GM19463 (cell line): ENCODE measurements at regions not wholly inside any gene's neighbourhood (a gene's known extent, or its start where the extent isn't known, plus 50 kb on each side); places are given as distances from the start of the nearest gene placed in this dataset.
"Not testable (repeated sequence)": the region's sequence is repeated elsewhere in the genome, so short reads cannot be mapped to it uniquely, and the experiment has no call there.

Experiments used
- ATAC-seq: cut with Tn5 transposase; IDR thresholded peaks from one replicate; pipeline ENCODE4 v1.9.1; 2021; ENCODE audit warnings: mild to moderate bottlenecking, moderate library complexity; ENCODE audit not compliant: unreplicated experiment

DNA sequence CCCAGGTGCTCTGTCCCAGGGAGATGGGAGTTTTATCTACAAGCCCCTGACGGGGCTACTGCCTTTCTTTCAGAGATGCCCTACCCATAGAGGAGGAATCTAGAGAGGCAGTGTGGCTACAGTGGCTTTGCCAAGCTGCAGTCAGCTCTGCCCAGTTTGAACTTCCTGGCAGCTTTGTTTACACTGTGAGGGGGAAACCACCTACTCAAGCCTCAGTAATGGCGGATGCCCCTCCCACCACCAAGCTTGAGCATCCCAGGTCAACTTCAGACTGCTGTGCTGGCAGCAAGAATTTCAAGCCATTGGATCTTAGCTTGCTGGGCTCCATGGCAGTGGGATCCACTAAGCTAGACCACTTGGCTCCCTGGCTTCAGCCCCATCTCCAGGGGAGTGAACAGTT lies 53.1 kb upstream of the TMEM252 start:
- not testable (repeated sequence) for ATAC-seq

GRCh38 chr9:68595868-68596267 lies 55.2 kb upstream of the TMEM252 start:
- no peak for ATAC-seq

GRCh38 chr9:68597362-68597997 lies 56.8 kb upstream of the TMEM252 start:
- ATAC-seq: no peak

DNA sequence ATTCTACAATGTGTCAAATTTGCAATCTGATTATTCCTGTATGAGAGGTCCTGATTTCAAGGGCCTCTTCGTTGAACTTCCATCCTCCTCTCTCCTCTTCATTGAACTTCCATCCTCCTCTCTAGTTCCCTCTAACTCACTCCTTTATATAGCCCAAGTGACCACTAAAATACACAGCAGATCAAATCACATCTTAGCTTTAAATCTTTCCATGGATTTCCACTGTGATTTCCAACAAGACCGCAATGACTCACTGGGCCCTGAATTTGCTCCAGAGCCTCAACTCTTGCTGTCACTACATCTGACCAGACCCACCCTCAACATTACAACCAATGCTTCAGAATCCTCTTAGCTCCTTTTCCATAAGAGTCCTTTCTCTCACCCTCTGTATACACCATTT lies 59.1 kb upstream of the TMEM252 start:
- ATAC-seq: no peak

GRCh38 chr9:68601081-68601480 lies 60.4 kb upstream of the TMEM252 start:
- no peak for ATAC-seq

GRCh38 chr9:68603371-68603770 lies 62.7 kb upstream of the TMEM252 start:
- ATAC-seq: no peak

GRCh38 chr9:68608763-68609162 lies 68.1 kb upstream of the TMEM252 start:
- ATAC-seq: no peak

DNA sequence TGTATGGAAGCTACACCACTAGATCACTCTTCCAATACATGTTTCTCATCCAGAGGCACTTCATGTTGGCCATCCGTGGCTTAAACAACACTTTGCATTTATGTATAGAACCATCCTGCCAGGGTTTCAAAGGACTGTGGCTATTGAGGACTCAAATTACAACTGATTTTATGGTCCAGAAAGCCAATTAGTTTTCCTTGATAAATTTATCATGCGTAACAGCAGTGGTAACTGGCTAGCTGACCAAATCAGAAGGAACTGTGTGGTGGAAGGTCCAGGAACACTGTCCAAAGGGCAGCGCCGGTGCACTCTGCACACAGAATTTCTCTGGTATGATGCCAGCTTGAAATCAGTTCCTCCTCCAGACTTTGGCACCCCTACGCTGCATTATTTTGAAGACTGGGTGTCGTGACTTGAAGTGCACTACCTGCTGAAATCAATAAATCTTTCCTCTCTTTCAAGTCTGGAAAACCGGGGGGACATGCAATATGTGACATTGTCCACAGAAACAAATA lies 69.3 kb upstream of the TMEM252 start:
- no peak for ATAC-seq

- no peak for ATAC-seq
These were observed 73.4 kb upstream of the TMEM252 start for GRCh38 chr9:68614121-68614520.

DNA sequence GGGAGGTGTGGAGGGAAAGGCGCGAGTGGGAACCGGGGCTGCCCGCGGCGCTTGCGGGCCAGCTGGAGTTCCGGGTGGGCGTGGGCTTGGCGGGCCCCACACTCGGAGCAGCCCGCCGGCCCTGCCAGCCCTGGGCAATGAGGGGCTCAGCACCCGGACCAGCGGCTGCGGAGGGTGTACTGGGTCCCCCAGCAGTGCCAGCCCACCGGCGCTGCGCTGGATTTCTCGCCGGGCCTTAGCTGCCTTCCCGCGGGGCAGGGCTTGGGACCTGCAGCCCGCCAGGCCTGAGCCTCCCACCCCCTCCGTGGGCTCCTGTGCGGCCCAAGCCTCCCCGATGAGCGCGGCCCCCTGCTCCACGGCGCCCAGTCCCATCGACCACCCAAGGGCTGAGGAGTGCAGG lies 76.3 kb upstream of the TMEM252 start:
- ATAC-seq: not testable (repeated sequence)

GRCh38 chr9:68619072-68619471 lies 78.4 kb upstream of the TMEM252 start:
- no peak for ATAC-seq

GRCh38 chr9:68619636-68620035 lies 79.0 kb upstream of the TMEM252 start:
- ATAC-seq: no peak

DNA sequence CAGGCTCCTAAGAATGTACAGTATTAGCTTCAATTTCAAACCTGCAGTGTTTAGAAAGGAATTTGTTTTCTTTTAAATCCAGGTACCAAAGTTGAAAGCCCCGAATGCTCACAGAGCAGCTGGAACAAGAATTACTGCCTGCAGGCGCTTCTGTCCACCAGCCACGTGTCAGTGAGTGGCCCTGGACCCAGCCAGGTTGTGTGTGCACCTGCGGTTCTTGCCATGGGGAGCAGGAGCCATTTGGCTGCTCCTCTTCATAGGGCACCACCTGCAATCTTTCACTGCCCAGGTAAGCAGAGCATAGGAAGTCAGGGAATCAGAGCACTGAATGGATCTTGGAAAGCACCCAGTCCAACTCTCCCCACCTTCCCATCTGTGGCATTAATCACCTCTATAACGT lies 79.5 kb upstream of the PIP5K1B start:
- no peak for ATAC-seq

DNA sequence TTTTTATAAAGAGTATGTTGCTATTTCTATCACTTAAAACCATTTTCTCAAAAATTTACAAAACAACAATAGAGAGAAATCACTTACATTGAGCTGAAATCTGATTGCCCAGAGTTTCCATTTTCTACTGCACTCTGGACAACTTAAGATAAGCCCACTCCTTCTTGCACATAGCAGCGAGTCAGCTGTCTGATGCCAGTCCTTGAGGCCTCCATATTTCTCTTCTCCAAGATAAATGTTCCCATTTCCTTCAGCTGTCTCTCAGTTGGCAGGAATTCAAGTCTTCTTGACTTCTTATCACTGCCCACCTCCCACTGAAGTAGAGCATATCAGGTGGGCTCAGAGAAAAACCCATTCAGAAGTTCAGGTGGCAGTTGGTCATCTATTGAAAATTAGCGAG lies 78.5 kb upstream of the PIP5K1B start:
- no peak for ATAC-seq

DNA sequence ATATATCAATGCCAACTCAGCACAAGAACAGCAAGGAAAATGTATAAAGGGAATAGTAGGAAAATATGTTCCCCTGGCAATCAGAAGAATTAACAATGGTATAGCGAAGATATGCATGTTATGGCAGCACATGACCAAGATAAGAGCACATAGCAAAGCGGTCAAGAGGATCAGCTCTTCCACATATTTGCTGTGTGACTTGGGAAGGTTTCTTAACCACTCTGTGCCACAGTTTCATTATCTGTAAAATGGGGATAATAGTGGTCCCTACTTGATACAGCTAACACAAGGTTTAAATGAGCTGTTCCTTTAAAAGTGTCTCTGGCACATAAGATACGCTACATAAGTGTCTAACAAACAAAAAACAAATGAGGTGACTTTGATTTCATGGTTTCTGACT lies 77.9 kb upstream of the PIP5K1B start:
- ATAC-seq: no peak

DNA sequence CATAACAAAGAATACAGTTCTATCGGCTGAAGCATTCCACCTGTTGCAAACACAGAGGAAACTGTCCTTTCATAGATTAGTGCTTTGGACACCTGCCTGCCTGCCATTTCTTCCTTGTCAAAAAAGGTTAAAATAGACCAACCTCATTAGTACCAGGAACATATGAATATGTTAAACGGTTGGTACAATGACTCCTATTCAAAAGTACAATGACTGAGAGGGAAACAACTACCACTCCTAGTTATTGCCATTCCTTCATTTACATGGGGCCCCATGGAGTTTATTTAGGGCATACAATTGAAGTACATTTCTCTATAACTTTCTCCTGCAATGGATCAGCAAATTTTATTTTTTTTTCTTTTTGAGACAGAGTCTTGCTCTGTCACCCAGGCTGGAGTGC lies 77.4 kb upstream of the PIP5K1B start:
- no peak for ATAC-seq

GRCh38 chr9:68629042-68629441 lies 76.0 kb upstream of the PIP5K1B start:
- ATAC-seq: no peak

GRCh38 chr9:68631811-68632210 lies 73.2 kb upstream of the PIP5K1B start:
- no peak for ATAC-seq

GRCh38 chr9:68637020-68637419 lies 68.0 kb upstream of the PIP5K1B start:
- no peak for ATAC-seq

GRCh38 chr9:68639261-68639660 lies 65.8 kb upstream of the PIP5K1B start:
- ATAC-seq: not testable (repeated sequence)

DNA sequence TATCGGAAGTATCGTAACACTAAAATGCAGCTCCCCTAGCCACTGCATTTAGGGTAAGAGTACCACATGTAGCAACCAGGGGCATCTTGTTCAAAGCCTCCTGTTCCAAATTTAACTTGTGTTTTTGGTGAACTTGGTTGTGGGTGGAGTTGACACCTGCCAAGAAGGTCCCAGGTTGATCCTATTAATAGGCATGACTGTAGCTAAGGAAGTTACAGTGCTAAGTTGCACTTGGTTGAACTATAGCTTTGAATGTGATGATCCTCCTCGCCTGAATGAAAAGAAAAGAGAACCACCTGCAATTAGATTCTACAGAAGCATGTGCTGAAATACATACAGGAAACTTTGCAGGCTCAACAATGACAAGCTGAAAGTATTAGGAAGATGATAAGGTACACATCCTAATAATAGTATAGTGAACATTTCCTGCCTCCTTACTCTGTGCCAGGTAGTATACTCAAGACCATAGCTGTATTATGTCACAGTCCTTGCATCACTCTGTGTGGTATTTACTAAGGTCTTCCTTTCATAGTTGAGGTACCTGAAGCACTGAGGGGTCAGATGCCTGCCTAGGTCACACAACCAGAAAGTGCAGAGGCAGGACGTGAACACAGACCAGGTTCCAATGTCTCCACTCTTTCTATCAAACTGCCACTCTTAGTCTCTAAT lies 64.5 kb upstream of the PIP5K1B start:
- ATAC-seq: peak; percentile 24

- peak; percentile 65 for ATAC-seq
These were observed 60.9 kb upstream of the PIP5K1B start for GRCh38 chr9:68643901-68644809.
